ENCODE measurements at regions not wholly inside any gene's neighbourhood (a gene's known extent, or its start where the extent isn't known, plus 50 kb on each side); places are given as distances from the start of the nearest gene placed in this dataset.

- no peak for TF ChIP-seq BCL11A (tag by site-specific recombination; IDR thresholded peaks at IDR 0.05; ENCODE audit: low read depth)
- TF ChIP-seq CTCF (tag by site-specific recombination; IDR thresholded peaks at IDR 0.05), result no peak
- no peak for TF ChIP-seq PRDM1 (tag by site-specific recombination; IDR thresholded peaks at IDR 0.05)
- TF ChIP-seq SP2 (tag by site-specific recombination; IDR thresholded peaks at IDR 0.05), result no peak
- no peak for TF ChIP-seq TCF7L2 (IDR thresholded peaks at IDR 0.05; ENCODE audit: borderline replicate concordance, low read depth, low read length)
- TF ChIP-seq ZNF19 (tag by site-specific recombination; IDR thresholded peaks at IDR 0.05; ENCODE audit: low read depth), result no peak
- no peak for TF ChIP-seq REST (tag by site-specific recombination; IDR thresholded peaks at IDR 0.05)
- no peak for TF ChIP-seq ZNF140 (tag by site-specific recombination; IDR thresholded peaks at IDR 0.05)
- no peak for TF ChIP-seq ZNF292 (tag by site-specific recombination; IDR thresholded peaks at IDR 0.05; ENCODE audit: borderline replicate concordance, low read depth)
Measured at GRCh38 chr5:37957218-37957617, 117.4 kb upstream of the GDNF start.

Data from HEK293 (cell line).